GM21723 (cell line): ENCODE measurements at regions not wholly inside any gene's neighbourhood (a gene's known extent, or its start where the extent isn't known, plus 50 kb on each side); places are given as distances from the start of the nearest gene placed in this dataset.

ENCODE experiments used
- ATAC-seq: cut with Tn5 transposase; IDR thresholded peaks from one replicate; pipeline ENCODE4 v1.9.1; 2021; ENCODE audit warnings: mild to moderate bottlenecking, moderate library complexity; ENCODE audit not compliant: unreplicated experiment

DNA sequence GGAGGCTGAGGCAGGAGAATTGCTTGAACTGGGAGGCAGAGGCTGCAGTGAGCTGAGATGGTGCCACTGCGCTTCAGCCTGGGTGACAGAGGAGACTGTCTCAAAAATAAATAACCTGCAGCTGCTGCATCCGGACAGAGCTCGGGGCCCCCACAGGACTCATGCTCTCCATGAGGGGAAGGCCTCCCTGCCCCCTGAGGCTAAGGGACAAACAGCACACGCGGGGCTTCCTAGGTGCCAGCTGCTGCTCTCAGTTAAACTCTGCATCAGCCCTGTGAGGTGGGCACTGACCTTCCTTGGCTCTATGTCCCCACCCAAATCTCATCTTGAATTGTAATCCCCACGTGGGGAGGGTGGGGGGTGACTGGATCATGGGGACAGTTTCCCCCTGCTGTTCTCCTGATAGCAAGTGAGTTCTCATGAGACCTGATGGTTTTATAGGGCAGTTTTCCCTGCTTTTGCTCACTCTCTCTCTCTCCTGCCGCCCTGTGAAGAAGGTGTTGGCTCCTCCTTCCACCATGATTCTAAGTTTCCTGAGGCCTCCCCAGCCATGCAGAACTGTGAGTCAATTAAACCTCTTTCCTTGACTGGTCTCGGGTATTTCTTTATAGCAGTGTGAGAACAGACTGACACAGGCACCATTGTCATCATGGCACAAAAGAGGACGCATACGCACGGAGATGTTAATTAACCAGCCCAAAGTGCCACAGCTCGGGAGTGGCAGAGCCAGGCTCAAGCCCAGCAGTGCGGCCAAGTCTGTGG is 49.9 kb upstream of the TAF1B start:
- no peak for ATAC-seq
